H1 (cell line): ENCODE measurements at regions not wholly inside any gene's neighbourhood (a gene's known extent, or its start where the extent isn't known, plus 50 kb on each side); places are given as distances from the start of the nearest gene placed in this dataset.

ENCODE experiments used
- CTCF ChIA-PET: fragments of 300-600 bp; sonication (Branson Sonifier 250); formaldehyde crosslinking; loops from one replicate; lab custom pipeline; 2021; ENCODE audit not compliant: partially characterized antibody; lab: Charles Lee
- POLR2A ChIA-PET: fragments of 300-600 bp; sonication (Branson Sonifier 250); formaldehyde crosslinking; loops from one replicate; lab custom pipeline; 2021; ENCODE audit warnings: inconsistent platforms; ENCODE audit not compliant: partially characterized antibody; lab: Charles Lee
- DNase-seq, 2 experiments: peaks; one replicate each; pipeline versions ENCODE4 v3.0.0 to v3.0.0-alpha.2; 2010 to 2022; ENCODE audit warnings: low spot score in 2 of 2, low read depth in 1 of 2, mixed read lengths in 1 of 2
- FAIRE-seq: peaks from 2 replicates; lab custom pipeline; 2011; peaks lifted over from hg19 to GRCh38; lab: Jason Lieb, UNC
- H2AFZ ChIP-seq: 2 replicates; pipeline ENCODE4 v1.8.1; 2012; ENCODE audit warnings: low read length, inconsistent platforms
- H2AK5ac ChIP-seq: 2 replicates; pipeline ENCODE4 v1.6.1; 2013; ENCODE audit warnings: low read depth, low read length
- H2BK120ac ChIP-seq: replicated peaks from 2 replicates; pipeline ENCODE3; 2013; ENCODE audit warnings: low read depth, low read length, inconsistent platforms
- H2BK12ac ChIP-seq: 2 replicates; pipeline ENCODE4 v1.6.1; 2013; ENCODE audit warnings: low read depth, low read length
- H2BK15ac ChIP-seq: 2 replicates; pipeline ENCODE4 v1.6.1; 2013; ENCODE audit warnings: low read length
- H2BK20ac ChIP-seq: 2 replicates; pipeline ENCODE4 v1.6.1; 2013; ENCODE audit warnings: low read length
- H2BK5ac ChIP-seq: 2 replicates; pipeline ENCODE4 v1.6.1; 2013; ENCODE audit warnings: low read depth, low read length
- H3K14ac ChIP-seq: 2 replicates; pipeline ENCODE4 v1.6.1; 2013; ENCODE audit warnings: inconsistent platforms; ENCODE audit not compliant: insufficient read length
- H3K18ac ChIP-seq: 2 replicates; pipeline ENCODE4 v1.6.1; 2013; ENCODE audit warnings: low read length; ENCODE audit errors: extremely low read depth
- H3K23ac ChIP-seq: 2 replicates; pipeline ENCODE4 v1.6.1; 2013; ENCODE audit warnings: inconsistent platforms; ENCODE audit not compliant: insufficient read length
- H3K23me2 ChIP-seq: 2 replicates; pipeline ENCODE4 v1.6.1; 2013; ENCODE audit warnings: low read depth, low read length
- H3K27ac ChIP-seq: 2 replicates; pipeline ENCODE4 v1.6.1; 2011; ENCODE audit warnings: low read depth, low read length, inconsistent platforms
- H3K27me3 ChIP-seq, 4 experiments: replicated peaks in 1 of 4; 1 replicate in 1 of 4; 2 replicates in 3 of 4; pipeline versions ENCODE4 v1.6.1 to v1.8.1; 2011 to 2013; ENCODE audit warnings: low read length in 3 of 4, mild to moderate bottlenecking in 3 of 4, inconsistent platforms in 2 of 4, mixed read lengths in 2 of 4, moderate library complexity in 1 of 4; ENCODE audit not compliant: control insufficient read depth in 3 of 4, insufficient read depth in 3 of 4; ENCODE audit errors: extremely low read depth in 1 of 4
- H3K36me3 ChIP-seq, 4 experiments: 2 replicates each; pipeline versions ENCODE4 v1.6.1 to v1.8.1; 2011 to 2013; ENCODE audit warnings: mild to moderate bottlenecking in 4 of 4, low read length in 3 of 4, moderate library complexity in 2 of 4, control low read depth in 1 of 4, inconsistent platforms in 1 of 4; ENCODE audit not compliant: insufficient read depth in 4 of 4, control insufficient read depth in 2 of 4
- H3K4ac ChIP-seq: replicated peaks from 2 replicates; pipeline ENCODE3; 2013; ENCODE audit warnings: low read length, low read depth, mixed read lengths, inconsistent platforms; ENCODE audit not compliant: insufficient read length
- H3K4me1 ChIP-seq, 4 experiments: replicated peaks in 1 of 4; 1 replicate in 1 of 4; 2 replicates in 3 of 4; pipeline versions ENCODE4 v1.6.1 to v1.8.1; 2011 to 2013; ENCODE audit warnings: low read length in 3 of 4, inconsistent platforms in 2 of 4, mixed read lengths in 1 of 4; ENCODE audit not compliant: insufficient read depth in 4 of 4, control insufficient read depth in 3 of 4
- H3K4me2 ChIP-seq, 2 experiments: 2 replicates each; pipeline versions ENCODE4 v1.6.1 to v1.8.1; 2011 to 2013; ENCODE audit warnings: low read depth in 2 of 2, low read length in 2 of 2, control low read depth in 1 of 2, inconsistent platforms in 1 of 2, mild to moderate bottlenecking in 1 of 2; ENCODE audit not compliant: insufficient read depth in 1 of 2
- H3K4me3 ChIP-seq, 4 experiments: fragments of 200-600, 300-600 bp in 1 of 4; sonication (generic), shearing (Covaris generic), sonication (Bioruptor Twin) in 1 of 4; 2 replicates each; pipeline versions ENCODE4 v1.5.1 to v1.8.1; 2011 to 2016; ENCODE audit warnings: low read length in 4 of 4, low read depth in 3 of 4, control low read depth in 2 of 4, inconsistent platforms in 2 of 4, mild to moderate bottlenecking in 2 of 4, mixed read lengths in 1 of 4, moderate library complexity in 1 of 4; ENCODE audit not compliant: insufficient read depth in 2 of 4; ENCODE audit errors: extremely low read depth in 1 of 4
- H3K56ac ChIP-seq: replicated peaks from 2 replicates; pipeline ENCODE3; 2013; ENCODE audit warnings: low read depth, mild to moderate bottlenecking, mixed read lengths, low read length, inconsistent platforms; ENCODE audit not compliant: insufficient read length
- H3K79me1 ChIP-seq: 2 replicates; pipeline ENCODE4 v1.6.1; 2013; ENCODE audit warnings: low read depth, low read length, control low read depth
- H3K79me2 ChIP-seq, 2 experiments: 2 replicates each; pipeline versions ENCODE4 v1.6.1 to v1.8.1; 2012 to 2013; ENCODE audit warnings: low read length in 2 of 2, mild to moderate bottlenecking in 2 of 2, inconsistent platforms in 1 of 2; ENCODE audit not compliant: insufficient read depth in 2 of 2, control insufficient read depth in 1 of 2
- H3K9ac ChIP-seq, 4 experiments: replicated peaks in 1 of 4; 1 replicate in 1 of 4; 2 replicates in 3 of 4; pipeline versions ENCODE4 v1.6.1 to v1.8.1; 2011 to 2013; ENCODE audit warnings: low read depth in 3 of 4, low read length in 3 of 4, control low read depth in 2 of 4, mild to moderate bottlenecking in 2 of 4, moderate library complexity in 2 of 4, inconsistent platforms in 1 of 4; ENCODE audit errors: extremely low read depth in 1 of 4
- H3K9me3 ChIP-seq, 2 experiments: 2 replicates each; pipeline versions ENCODE4 v1.6.1 to v1.8.1; 2012 to 2013; ENCODE audit warnings: mild to moderate bottlenecking in 2 of 2, moderate library complexity in 2 of 2, control low read depth in 1 of 2, inconsistent platforms in 1 of 2, low read depth in 1 of 2, low read length in 1 of 2, mixed read lengths in 1 of 2; ENCODE audit not compliant: insufficient read depth in 2 of 2
- H4K20me1 ChIP-seq, 2 experiments: replicated peaks in 1 of 2; 2 replicates each; pipeline versions ENCODE3 to v1.8.1; 2011 to 2013; ENCODE audit warnings: inconsistent platforms in 2 of 2, low read length in 2 of 2, mild to moderate bottlenecking in 1 of 2; ENCODE audit not compliant: insufficient read depth in 2 of 2, control insufficient read depth in 1 of 2
- H4K5ac ChIP-seq: 2 replicates; pipeline ENCODE4 v1.6.1; 2013; ENCODE audit warnings: low read length, low read depth, mixed read lengths, inconsistent platforms; ENCODE audit not compliant: insufficient read length
- H4K8ac ChIP-seq: 2 replicates; pipeline ENCODE4 v1.8.0; 2013; ENCODE audit warnings: mild to moderate bottlenecking, moderate library complexity, low read length, inconsistent platforms; ENCODE audit not compliant: insufficient read depth; ENCODE audit errors: extremely low read depth
- H4K91ac ChIP-seq: replicated peaks from 2 replicates; pipeline ENCODE3; 2013; ENCODE audit warnings: low read length, mixed read lengths, inconsistent platforms; ENCODE audit not compliant: insufficient read length
- BCL11A ChIP-seq, 2 experiments: IDR thresholded peaks; one replicate each; pipeline ENCODE4 v1.6.1; 2011; ENCODE audit warnings: low read depth in 2 of 2, low read length in 2 of 2, mild to moderate bottlenecking in 2 of 2
- EP300 ChIP-seq, 2 experiments: IDR thresholded peaks; 1 replicate in 1 of 2; 2 replicates in 1 of 2; pipeline ENCODE4 v1.6.1; 2011 to 2012; ENCODE audit warnings: low read depth in 2 of 2, low read length in 2 of 2, mild to moderate bottlenecking in 2 of 2, borderline replicate concordance in 1 of 2, inconsistent platforms in 1 of 2, moderate library complexity in 1 of 2
- GABPA ChIP-seq: IDR thresholded peaks from 2 replicates; pipeline ENCODE4 v1.6.1; 2011; ENCODE audit warnings: mild to moderate bottlenecking, low read length, moderate library complexity, borderline replicate concordance; ENCODE audit not compliant: insufficient read depth
- JUN ChIP-seq: IDR thresholded peaks from 2 replicates; pipeline ENCODE4 v1.6.1; 2011; ENCODE audit warnings: low read depth, mild to moderate bottlenecking, improper control_type of control experiment, low read length
- JUND ChIP-seq: IDR thresholded peaks from 2 replicates; pipeline ENCODE4 v1.6.1; 2011; ENCODE audit warnings: mild to moderate bottlenecking, improper control_type of control experiment, low read length
- POLR2A ChIP-seq, 2 experiments: IDR thresholded peaks; 1 replicate in 1 of 2; 2 replicates in 1 of 2; pipeline ENCODE4 v1.6.1; 2011; ENCODE audit warnings: low read depth in 2 of 2, low read length in 2 of 2, mild to moderate bottlenecking in 2 of 2; ENCODE audit errors: control extremely low read depth in 1 of 2
- SAP30 ChIP-seq: fragments of 300-600 bp; sonication (generic); IDR thresholded peaks from 2 replicates; pipeline ENCODE4 v1.7.1; 2012; ENCODE audit warnings: low read length, moderate library complexity, mild to moderate bottlenecking, inconsistent platforms; ENCODE audit not compliant: insufficient read depth, insufficient replicate concordance
- SIN3A ChIP-seq, 2 experiments: IDR thresholded peaks in 1 of 2; conservative IDR thresholded peaks in 1 of 2; 2 replicates each; pipeline ENCODE4 v1.6.1; 2011 to 2012; ENCODE audit warnings: low read length in 2 of 2, improper control_type of control experiment in 1 of 2, low read depth in 1 of 2, mild to moderate bottlenecking in 1 of 2
- TAF1 ChIP-seq: IDR thresholded peaks from 2 replicates; pipeline ENCODE4 v1.6.1; 2011; ENCODE audit warnings: mild to moderate bottlenecking, low read depth, low read length
- TCF12 ChIP-seq: IDR thresholded peaks from 2 replicates; pipeline ENCODE4 v1.6.1; 2011; ENCODE audit warnings: low read depth, mild to moderate bottlenecking, low read length
- WGBS, 2 experiments: shearing (Covaris generic) in 1 of 2; methylation state at CpG; one replicate each; pipeline versions ENCODE4 v1.1.6 to v1.1.7; 2013 to 2015; ENCODE audit warnings: low lambda C conversion rate in 2 of 2, mixed read lengths in 2 of 2, inconsistent platforms in 1 of 2, low coverage in 1 of 2, missing lambda C conversion rate in 1 of 2; ENCODE audit not compliant: insufficient replicate concordance in 2 of 2, insufficient coverage in 1 of 2, insufficient read length in 1 of 2; ENCODE audit errors: extremely low coverage in 1 of 2, missing lambda C conversion rate in 1 of 2; 5-methylcytosine and 5-hydroxymethylcytosine counted together

DNA sequence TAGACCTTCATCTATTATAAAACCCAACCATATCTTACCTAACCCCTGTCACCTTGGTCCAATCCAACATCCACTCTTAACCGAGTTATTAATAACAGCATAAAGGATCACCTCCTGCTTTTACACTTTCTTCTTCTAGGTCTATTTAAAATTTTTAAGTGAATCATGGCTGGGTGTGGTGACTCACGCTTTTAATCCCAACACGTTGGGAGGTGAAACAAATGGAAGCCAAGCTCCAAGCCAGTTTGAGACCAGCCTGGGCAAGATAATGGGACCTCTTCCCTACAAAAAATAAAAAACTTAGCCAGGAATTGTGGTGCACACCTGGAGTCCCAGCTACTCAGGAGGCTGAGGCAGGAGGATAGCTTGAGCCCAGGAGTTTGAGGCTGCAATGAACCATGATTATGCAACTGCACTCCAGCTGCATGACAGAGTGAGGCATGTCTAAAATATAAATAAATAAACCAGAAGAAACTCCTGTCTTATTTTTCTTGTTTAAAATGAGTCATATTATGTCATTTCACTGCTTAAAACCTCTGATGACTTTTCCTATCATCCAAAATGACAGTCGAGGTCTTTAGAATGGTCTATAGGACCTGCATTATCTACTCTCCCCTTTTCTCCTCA is 188.4 kb downstream of the GASK1B start:
- Histone ChIP-seq H3K79me2 (no peaks in the 10 kb centered on the region), H3K4ac (no peak overlapping the region), H3K4me2 (no peak overlapping the region), H3K4me1 (no peaks in the 10 kb centered on the region), H3K23ac (no peak overlapping the region), H2BK15ac (no peak overlapping the region), H2AFZ (no peak overlapping the region), H4K8ac (no peak overlapping the region), H4K5ac (no peak overlapping the region), H3K56ac (no peak overlapping the region), H3K23me2 (no peaks in the 10 kb centered on the region), H3K27me3 (no peaks in the 10 kb centered on the region), H4K20me1 (no peaks in the 10 kb centered on the region), H2AK5ac (no peak overlapping the region), H3K27ac (no peak overlapping the region), H4K91ac (no peak overlapping the region), H3K18ac (no peak overlapping the region), H3K4me3 (no peak overlapping the region), H2BK20ac (no peak overlapping the region), H2BK12ac (no peak overlapping the region), H3K36me3 (no peaks in the 10 kb centered on the region), H3K79me1 (no peaks in the 10 kb centered on the region), H3K9ac (no peak overlapping the region), H3K14ac (no peak overlapping the region), H2BK5ac (no peak overlapping the region), H2BK120ac (no peak overlapping the region), H3K9me3 (no peaks in the 10 kb centered on the region)
- POLR2A ChIA-PET = no interaction called here
- FAIRE-seq (no peak), DNase-seq (no peak)
- CTCF ChIA-PET = interaction anchor here (2.8 kb wide), 1 partner anchor 187 kb away, joined by 8 read pairs; no protein-coding TSS in a partner anchor
- TF ChIP-seq TAF1 = no peak
- TF ChIP-seq JUND = no peak
- TF ChIP-seq GABPA = no peak
- no peak for TF ChIP-seq TCF12
- no peak for TF ChIP-seq POLR2A (IDR thresholded peaks at IDR 0.05; ENCODE audit: control extremely low read depth in 1 of 2, low read depth in 2 of 2, low read length in 2 of 2)
- TF ChIP-seq JUN = no peak
- no peak for TF ChIP-seq BCL11A (IDR thresholded peaks at IDR 0.05; ENCODE audit: low read depth in 2 of 2, low read length in 2 of 2)
- TF ChIP-seq SAP30 = no peak
- no peak for TF ChIP-seq EP300 (IDR thresholded peaks at IDR 0.05; ENCODE audit: borderline replicate concordance in 1 of 2, low read depth in 2 of 2, low read length in 2 of 2)
- TF ChIP-seq SIN3A (conservative IDR thresholded peaks at IDR 0.05 in 1 of 2, IDR thresholded peaks at IDR 0.05 in 1 of 2; ENCODE audit: low read depth in 1 of 2, low read length in 2 of 2) = no peak
- WGBS, 2 experiments = 91% methylated on average over 4 of the region's 4 CpGs; no CpG with 5 or more reads in 1 of the 2 experiments
